Stomach (tissue), 4 donors: ENCODE measurements at regions not wholly inside any gene's neighbourhood (a gene's known extent, or its start where the extent isn't known, plus 50 kb on each side); places are given as distances from the start of the nearest gene placed in this dataset.

Source experiments
- CTCF ChIP-seq, 7 experiments: fragments of 450-650 bp in 4 of 7; fragments of 200-600 bp in 3 of 7; sonication (generic) in 3 of 7; IDR thresholded peaks; one replicate each; pipeline ENCODE4 v1.5.1; 2016 to 2019; ENCODE audit warnings: antibody characterized with exemption in 7 of 7, control low read depth in 2 of 7, mild to moderate bottlenecking in 1 of 7
- POLR2AphosphoS5 ChIP-seq, 3 donors: sonication (generic); formaldehyde crosslinking; IDR thresholded peaks; one replicate each; pipeline ENCODE4 v1.6.1; 2016; ENCODE audit warnings: antibody characterized with exemption in 3 of 3

- no peak for TF ChIP-seq CTCF (IDR thresholded peaks at IDR 0.05)
- TF ChIP-seq POLR2AphosphoS5 (IDR thresholded peaks at IDR 0.05) = no peak
Measured at GRCh38 chr3:182129740-182130139, 418.0 kb downstream of the SOX2 start.
